SHP77 (cell line): ENCODE measurements at regions not wholly inside any gene's neighbourhood (a gene's known extent, or its start where the extent isn't known, plus 50 kb on each side); places are given as distances from the start of the nearest gene placed in this dataset.
"Not testable (repeated sequence)": the region's sequence is repeated elsewhere in the genome, so short reads cannot be mapped to it uniquely, and the experiment has no call there.

Experiments used
- DNase-seq, 2 experiments: peaks; one replicate each; lab custom pipeline; 2025; lab: John Stamatoyannopoulos, UW

DNA sequence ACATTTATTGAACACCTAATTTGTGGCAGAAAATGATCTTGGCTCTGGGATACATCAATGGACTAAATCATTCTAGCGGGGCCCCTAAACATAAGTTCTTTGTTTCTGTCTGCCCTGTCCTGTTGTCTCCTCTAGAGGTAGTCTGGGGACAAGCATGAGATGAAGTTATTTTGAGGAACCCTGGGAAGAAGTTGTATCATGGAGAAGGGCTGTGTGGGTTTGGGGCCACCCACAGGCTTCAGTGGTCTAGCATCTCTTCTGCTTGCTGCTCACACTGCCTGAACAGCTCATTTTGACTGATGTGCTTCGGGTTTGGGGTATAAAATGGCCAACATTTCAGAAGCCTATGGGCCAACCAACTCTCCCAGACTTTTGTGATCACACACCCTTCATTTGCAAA is 50.3 kb upstream of the OSBPL11 start:
- no peak for DNase-seq

DNA sequence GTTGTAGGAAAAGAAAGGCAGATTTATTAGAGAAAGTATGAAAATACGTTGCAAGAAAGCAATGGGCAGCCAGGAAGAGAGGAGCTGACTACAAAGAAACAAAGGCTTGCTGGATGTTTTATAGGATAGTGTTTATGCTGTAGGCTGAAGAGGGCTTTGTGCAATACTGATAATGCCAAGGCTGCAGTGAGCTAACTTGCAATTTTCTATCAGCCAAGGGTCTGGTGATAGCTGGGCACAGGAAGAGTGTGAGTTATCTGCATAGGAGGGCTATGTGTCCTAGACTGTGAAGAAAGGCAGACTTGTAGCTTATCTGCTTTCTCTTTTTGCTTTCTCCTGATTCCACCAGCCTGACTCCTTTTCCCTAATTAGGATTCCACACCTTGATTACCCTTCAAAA is 51.3 kb upstream of the OSBPL11 start:
- no peak for DNase-seq

DNA sequence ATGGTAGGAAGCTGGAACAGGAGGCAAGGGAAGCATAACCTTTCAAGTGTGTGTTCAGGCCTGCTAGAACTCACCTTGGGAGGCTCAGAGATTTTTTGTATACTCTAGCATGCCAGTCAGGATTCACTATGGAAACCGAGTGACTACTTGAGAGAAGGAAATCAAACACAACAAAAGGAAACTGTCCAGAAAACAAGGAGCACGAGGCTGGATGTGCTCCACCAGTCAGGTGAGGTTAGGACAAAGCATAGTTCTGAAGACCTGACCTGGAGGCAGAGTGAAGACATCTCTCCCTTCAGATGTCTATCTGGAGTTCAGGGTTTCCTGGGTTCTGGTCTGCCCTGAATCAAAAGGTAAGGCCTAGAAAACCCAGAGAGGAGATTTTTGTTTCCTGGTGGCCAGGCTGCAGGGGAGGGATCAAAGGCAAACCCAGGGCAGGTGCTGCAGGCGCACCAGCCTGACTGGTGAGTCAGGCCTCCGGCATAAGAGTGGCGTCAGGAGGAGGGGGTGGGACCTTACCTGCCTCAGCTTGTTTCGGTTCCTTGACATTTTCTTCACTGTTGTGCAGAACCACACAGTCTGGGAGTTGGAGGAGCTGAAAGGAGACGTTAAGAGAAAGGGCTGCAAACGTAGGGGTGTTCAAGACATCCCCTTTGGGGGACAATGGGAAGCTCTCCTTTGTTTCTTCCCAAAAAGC is 52.2 kb upstream of the OSBPL11 start:
- DNase-seq = no peak

DNA sequence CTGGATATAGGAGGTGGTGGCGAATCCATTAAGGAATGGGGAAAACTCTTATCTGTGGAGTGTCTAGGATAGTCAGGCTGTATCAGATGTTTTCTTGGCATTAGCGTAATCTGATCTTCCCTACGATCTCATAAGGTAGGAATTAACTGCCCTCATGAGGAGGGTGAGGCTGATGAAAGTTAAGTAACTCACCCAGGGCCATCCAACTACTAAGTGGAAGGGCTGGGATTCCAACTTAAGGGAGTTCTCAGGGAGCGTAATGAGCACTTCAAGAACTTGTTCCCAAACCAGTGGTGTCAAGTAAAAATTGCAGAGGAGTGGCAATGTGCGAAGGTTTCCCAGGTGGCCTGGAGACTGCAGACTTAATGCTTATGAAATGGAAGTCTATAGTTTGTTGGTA is 55.9 kb upstream of the OSBPL11 start:
- DNase-seq = no peak

DNA sequence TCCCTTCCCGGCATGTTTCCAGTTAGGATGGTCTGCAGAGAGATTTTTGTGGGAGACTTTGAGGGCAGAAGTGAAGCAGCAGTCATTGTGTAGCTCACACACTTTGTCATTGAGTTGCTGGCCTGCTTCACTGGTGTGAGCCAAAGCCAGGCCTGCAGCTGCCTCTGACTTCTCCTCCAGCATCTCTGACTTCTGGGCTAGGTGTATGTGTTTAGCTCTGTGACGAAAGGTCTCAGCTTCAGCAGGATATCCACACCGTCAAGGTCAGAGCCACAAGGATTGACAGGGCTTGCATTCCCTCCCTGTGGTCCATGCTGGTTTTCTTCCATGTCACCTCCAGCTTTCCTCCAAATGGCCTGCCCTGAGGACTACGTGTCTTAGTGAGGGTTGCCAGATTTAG is 57.1 kb upstream of the OSBPL11 start:
- DNase-seq = no peak

DNA sequence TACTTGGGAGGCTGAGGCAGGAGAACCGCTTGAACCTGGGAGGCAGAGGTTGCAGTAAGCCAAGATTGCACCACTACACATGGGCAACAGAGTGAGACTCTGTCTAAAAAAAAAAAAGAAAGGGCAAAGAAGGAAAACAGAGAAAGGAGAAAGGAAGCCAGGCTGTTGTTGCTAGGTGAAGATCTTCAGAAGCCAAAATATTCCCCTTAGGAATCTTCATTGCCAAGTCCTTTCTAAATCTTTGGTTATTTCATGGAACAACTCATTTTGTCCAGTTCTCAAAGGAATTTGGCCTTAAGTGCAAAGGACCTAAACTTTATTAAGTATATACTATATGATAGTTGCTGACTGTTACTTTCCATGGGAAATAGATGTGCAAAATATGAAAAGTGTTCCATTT is 59.2 kb upstream of the OSBPL11 start:
- DNase-seq = no peak

DNA sequence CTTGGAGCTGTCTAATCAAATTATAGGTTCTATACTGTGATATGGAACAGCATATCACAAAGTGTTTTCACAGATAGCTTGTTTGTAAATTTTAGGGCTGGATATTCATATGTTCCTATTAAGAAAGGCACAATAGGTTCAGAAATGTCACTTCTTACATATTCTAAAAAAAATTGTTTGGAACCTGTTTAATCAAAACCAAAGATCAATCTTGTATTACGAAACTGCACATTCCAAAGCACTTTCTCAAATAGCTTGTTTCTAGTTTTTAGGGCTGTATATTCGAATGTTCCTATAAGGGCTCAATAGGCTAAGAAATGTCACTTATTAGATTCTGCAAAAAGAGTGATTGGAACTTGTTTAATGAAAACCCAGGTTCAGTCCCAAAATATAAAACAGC is 67.4 kb upstream of the OSBPL11 start:
- DNase-seq = no peak

DNA sequence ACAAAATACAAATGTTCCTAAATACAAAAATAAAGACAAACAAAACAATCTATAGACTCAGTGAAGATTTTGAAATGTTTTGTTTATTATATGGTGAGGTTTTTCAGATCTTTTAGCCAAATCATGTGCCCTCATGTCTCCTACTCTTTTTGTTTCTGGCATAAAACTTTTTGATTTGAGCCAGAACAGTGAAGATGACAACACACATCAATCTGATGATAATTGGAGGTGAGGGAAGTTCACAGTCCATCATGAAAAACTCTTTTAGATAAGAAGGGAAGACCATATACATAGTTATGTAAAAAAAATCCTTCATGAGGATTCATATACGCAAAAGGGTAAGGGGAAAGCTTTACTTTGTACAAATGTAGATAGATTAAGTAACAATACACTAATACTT is 75.1 kb upstream of the OSBPL11 start:
- DNase-seq = no peak

DNA sequence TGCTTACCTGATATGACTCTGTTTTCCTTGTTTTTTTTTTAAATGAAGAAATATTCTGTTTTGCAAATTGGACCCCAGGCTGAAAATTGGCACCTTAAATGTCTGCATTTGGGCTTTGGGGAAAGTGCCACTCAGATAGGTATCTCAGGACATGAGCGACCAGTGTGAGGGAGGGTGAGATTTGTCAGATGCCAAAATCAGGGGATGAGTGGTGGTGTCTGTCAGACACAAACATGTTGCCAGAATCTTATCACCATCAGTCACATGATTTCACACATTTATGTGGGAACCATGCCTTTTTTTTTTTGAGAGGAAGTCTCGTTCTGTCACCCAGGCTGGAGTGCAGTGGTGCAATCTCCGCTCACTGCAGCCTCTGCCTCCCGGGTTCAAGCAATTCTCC is 75.6 kb upstream of the OSBPL11 start:
- no peak for DNase-seq

DNA sequence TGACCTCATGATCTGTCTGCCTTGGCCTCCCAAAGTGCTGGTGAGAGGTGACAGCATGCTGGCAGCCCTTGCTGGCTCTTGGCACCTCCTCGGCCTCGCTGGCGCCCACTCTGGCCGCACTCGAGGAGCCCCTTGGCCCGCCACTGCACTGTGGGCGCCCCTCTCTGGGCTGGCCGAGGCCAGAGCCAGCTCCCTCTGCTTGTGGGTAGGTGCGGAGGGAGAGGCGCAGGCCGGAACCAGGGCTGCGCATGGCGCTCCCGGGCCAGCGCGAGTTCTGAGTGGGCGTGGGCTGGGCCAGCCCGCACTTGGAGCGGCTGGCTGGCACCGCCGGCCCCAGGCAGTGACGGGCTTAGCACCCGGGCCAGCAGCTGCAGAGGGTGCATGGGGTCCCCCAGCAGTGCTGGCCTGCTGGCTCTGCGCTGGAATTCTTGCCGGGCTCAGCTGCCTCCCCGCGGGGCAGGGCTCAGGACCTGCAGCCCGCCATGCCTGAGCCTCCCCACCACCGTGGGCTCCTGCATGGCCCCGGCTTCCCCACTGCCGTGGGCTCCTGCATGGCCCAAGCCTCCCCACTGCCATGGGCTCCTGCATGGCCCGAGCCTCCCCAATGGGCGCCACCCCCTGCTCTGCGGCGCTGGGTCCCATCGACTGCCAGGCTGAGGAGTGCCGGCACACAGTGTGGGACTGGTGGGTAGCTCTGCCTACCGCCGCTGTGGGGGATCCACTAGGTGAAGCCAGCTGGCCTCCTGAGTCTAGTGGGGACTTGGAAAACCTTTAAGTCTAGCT is 76.4 kb upstream of the OSBPL11 start:
- DNase-seq = no peak

DNA sequence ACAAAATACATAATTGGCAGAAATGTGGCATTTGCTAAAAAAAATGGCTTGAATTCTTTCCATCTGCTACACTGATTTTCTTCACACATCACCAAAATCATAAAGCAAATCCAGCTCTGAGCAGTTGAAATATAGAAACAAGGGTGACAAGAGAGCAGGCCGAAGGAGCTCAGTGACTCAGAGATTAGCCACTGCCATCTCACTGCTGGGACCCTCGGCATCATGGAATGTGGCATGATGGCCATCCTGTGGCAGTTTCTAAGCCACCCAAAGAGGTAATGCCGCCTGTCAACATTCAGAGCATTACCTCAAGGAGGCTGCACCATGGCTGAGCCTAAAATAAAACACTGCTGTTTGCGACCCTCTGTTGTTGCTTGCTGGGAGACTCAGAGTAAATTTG is 80.5 kb upstream of the OSBPL11 start:
- DNase-seq = no peak

DNA sequence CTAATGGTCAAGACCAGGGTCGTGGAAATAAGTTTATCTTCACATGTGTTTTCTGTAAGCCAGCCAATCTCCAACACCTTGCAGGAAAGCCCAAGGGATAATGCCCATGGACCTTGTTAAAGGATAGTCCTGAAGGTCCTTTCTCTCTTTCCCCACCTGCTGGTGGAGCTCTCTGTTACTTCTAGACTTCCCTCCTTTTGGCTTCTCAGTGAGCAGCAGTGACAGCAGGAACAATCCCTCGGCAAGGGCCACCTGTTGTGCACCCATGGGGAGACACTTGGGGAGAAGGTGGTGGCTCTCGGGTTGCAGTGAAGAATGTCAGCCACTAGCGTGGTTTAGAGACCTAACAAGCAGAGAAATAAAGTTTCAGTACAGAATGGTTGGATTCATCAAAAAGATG is 84.0 kb upstream of the OSBPL11 start:
- DNase-seq = no peak

DNA sequence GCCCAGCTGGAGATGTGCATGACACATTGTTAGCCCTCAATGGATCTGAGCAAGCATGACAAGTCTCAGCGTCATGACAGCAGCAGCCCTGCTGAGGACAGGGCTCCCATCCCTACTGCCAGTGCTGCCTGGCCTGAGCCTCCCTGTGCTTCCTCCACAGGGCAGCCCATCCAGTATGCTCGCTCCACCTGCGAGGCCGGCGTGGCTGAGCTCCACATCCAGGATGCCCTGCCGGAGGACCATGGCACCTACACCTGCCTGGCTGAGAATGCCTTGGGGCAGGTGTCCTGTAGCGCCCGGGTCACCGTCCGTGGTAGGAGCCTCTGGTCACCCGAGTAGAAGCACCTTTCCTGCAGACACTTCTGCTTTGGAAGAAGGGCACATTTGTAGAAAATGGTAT is 85.8 kb upstream of the OSBPL11 start:
- no peak for DNase-seq

DNA sequence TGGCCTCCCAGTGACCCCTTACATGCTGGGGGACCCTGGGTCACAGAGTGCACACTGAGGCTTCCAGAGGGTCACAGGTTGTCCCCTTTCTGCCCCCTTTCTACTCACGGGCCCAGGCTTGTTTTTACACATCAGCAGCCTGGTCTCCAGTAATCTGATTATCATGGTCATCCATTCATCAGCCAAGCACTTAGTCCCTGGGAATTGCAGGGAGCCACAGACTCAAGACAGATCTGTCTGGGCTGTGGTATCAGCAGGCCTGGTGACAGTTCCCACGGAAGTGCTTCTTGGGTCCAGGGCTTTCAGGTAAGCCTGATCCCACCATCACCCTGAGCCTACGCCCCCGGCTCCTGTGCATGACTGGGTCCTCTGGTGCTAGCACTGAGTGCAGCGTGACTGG is 86.6 kb upstream of the OSBPL11 start:
- not testable (repeated sequence) for DNase-seq

DNA sequence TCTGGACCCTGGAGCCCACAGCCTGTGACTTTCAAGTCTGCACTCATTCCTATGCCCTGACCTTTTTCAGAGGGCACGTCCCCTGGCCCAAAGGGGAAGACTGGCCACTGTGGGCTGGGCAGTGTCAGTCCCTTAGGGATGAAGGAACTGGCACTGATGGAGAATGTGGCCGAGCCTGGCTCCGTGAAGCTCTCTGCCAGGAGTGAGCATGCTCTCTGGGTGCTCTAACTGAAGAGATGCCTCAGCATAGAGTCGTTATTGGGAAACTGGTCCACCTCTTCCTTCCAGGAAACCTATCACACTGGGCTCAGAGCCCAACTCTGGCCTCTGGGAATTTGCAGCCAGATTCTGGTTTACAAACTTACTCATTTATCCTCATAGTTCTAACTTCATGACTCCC is 87.3 kb upstream of the OSBPL11 start:
- not testable (repeated sequence) for DNase-seq

DNA sequence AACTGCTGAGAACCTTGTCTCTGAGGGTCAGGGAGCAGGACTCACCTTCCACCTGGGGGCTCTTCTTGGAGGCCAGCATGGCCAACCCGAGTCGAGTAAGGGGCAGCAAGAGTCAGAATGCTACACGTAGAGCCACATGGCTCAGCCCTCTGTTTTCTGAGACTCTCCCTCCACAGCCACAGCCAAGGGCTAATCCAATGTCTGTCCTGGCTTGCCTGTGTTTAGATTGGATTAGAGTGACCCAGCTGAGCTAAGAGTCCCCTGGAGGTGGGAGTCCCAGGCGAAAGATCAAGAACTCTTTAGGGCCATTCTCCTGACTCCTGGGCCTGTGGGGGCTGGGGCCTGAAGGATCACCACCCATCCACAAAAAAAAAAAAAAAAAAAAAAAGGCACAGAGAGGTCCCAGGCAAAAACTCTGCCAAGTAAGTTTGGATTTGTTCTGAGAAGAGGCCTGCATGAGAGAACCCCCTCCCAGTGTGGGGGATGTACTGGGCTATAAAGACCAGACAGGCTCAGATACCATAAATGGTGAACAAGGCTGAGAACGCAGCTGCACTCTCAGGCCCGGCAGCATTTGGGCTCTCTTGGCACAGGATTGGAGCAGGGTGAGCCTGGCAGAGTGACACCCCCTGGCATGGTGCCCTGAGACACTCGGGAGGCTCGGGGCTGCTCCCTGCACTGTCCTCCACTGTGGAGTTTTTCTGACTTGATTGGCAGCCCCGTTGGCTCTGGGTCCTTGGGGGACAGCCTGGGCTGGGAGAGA is 88.0 kb upstream of the OSBPL11 start:
- DNase-seq = no peak

DNA sequence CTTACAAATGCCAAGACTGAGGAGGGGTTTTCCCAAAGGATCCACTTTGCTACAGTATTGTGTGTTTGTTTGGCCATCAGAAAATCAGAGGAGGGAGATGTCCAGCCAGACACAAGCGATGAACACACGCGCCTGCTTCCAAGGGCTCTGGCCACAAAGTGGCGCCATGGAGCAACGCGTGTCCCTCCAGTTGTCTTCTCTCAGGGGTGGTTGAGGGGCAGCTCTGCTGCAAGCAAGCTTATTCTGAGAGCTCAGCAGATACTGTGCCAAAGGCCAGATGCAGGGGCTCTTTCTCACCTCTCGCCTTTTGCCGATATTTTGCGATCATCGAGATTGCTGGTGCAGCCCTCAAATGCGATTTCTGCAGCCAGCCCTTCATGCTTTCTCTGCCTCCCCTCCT is 88.9 kb upstream of the OSBPL11 start:
- DNase-seq = no peak

DNA sequence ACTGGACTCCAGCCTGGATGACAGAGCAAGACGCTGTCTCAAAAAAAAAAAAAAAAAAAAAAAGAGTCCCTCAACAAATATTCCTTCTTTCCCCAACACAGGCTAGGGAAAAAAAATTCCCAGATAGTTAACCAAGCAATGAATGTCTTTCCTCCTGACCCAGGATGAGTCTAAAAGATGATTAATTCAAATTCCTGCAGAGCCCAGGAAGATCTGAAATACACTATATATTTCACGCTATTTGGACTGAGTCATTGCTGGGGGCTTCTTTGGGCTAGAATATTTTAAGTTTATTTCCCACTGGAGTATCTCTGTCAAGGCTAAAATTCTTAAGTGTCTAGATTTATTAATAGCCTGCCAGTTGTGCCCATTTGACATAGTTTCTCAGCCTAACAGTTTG is 90.4 kb upstream of the OSBPL11 start:
- not testable (repeated sequence) for DNase-seq

DNA sequence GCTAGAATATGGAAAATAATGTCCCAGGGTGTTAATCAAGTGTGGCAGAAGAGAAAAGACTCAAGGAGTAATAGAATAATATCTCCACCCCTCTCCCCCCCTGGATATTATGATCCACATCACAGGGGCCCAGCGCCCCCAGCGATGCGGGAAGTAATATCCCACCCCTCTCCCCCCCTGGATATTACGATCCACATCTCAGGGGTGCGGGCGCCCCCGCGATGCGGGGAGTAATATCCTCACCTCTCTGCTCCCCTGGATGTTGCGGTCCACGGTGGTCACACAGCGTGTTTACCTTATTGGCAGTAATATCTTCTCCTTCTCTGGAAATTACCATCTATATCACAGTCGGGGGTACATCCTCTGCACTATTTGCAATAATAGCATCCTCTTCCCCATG is 97.1 kb upstream of the OSBPL11 start:
- DNase-seq = no peak

DNA sequence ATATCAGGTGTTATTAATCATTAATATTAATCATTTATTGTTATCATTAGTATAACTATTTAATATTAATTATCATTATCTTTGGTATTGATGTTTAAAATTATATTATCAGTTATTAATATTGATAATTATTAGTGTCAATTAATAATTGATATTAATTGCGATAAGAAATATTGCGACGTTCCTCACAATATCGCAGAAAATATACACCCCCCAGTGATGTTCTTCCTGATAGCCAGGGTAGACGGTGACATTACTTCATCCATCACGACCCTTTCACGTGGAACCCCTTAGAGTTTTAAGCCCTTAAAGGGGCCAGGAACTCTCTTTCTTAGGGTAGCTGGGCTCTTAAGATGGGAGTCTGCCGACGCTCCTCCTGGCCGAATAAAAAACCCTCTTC is 98.6 kb upstream of the OSBPL11 start:
- DNase-seq = no peak

DNA sequence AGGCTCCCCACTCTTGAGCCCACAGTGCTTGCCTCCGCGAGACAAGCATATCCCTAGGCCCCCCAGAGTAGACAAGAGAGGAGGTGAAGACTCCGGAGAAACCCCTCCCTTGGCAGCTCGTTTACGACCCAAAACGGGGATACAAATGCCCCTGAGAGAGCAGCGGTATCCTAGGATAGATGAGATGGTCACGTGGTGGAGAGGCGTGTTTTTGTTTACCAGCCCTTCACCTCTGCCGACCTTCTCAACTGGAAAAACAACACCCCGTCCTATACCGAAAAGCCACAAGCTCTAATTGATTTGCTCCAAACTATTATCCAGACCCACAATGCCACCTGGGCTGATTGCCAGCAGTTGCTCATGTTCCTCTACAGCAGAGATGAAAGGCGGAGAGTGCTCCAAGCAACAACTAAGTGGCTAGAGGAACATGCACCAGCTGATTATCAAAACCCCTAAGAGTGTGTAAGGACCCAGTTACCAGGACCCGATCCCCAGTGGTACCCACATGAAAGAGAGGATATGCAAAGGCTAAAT is 99.5 kb upstream of the OSBPL11 start:
- DNase-seq = no peak

DNA sequence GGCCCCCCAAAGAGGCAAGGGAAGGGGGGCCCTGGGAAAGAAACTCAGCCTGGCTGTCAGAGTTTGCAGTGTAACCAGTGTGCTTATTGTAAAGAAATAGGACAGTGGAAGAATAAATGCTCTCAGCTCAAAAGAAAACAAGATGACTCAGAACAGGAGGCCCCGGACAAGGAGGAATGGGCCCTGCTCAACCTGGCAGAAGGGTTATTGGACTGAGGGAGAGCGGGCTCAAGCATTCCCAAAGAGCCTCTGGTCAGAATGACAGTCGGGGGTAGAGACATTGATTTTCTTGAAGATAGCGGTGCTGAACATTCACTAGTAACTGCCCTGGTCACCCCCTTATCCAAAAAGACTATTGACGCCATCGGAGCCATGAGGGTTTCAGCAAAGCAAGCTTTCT is 100.4 kb upstream of the OSBPL11 start:
- no peak for DNase-seq

DNA sequence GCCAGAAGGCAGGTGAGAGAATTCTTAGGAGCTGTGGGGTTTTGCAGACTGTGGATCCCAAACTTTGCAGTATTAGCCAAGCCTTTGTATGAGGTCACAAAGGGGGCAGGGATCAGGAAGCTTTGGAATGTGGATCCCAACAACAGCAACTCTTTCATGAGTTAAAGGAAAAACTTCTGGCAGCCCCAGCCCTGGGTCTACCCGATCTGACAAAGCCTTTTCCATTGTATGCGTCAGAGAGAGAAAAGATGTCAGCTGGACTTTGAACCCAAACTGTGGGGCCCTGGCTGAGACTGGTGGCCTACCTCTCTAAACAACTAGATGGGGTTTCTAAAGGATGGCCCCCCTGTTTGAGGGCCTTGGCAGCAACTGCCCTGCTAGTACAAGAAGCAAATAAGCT is 101.8 kb upstream of the OSBPL11 start:
- DNase-seq = not testable (repeated sequence)
